ENCODE measurements at regions not wholly inside any gene's neighbourhood (a gene's known extent, or its start where the extent isn't known, plus 50 kb on each side); places are given as distances from the start of the nearest gene placed in this dataset.

DNA sequence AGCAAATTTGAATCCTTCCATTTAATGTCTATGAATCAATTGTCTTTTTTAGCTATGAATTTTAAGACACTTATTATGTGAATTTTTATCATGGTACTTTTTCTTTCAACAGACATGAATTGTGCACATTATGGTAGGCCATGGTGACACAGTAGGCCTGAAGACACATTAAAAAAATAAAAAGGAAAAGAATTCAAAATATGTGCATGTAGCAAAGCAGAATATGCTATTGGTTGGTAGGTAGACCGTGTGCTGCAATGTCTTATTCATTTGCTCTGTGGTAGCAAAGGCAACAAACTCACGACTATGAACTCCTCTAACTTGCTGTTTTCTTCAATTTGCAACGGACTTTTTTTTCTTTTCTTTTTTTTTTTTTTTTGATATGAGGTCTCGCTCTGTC is 50.0 kb upstream of the EPHA3 start:
- Mint-ChIP-seq H3K27ac (no peak overlapping the region), H3K4me1 (no peaks in the 10 kb centered on the region)

More for the DNA sequence above, 50.0 kb upstream of the EPHA3 start:
- ATAC-seq, result no peak
- DNase-seq, result no peak
- H3K4me3 Mint-ChIP-seq, result no peak overlapping the region
- peaks cover 4% of the 10 kb centered on the region for H3K9me3 Mint-ChIP-seq
- no peaks in the 10 kb centered on the region for H3K36me3 Mint-ChIP-seq (ENCODE audit: low read depth)
- H3K27me3 Mint-ChIP-seq, result no peaks in the 10 kb centered on the region
